HG02588 (cell line): ENCODE measurements at regions not wholly inside any gene's neighbourhood (a gene's known extent, or its start where the extent isn't known, plus 50 kb on each side); places are given as distances from the start of the nearest gene placed in this dataset.
A peak's percentile ranks its signal among the peaks of the same experiment; 100 is the strongest.

Experiments
- ATAC-seq: cut with Tn5 transposase; IDR thresholded peaks from one replicate; pipeline ENCODE4 v1.9.1; 2021; ENCODE audit warnings: mild to moderate bottlenecking, moderate library complexity; ENCODE audit not compliant: unreplicated experiment

GRCh38 chr1:119298687-119299303 lies 69.8 kb upstream of the HAO2 start:
- ATAC-seq: no peak

GRCh38 chr1:119302011-119302410 lies 66.6 kb upstream of the HAO2 start:
- ATAC-seq: no peak

GRCh38 chr1:119308130-119308700 lies 60.4 kb upstream of the HAO2 start:
- ATAC-seq: no peak

GRCh38 chr1:119308806-119309205 lies 59.8 kb upstream of the HAO2 start:
- ATAC-seq: no peak

GRCh38 chr1:119310301-119310700 lies 58.3 kb upstream of the HAO2 start:
- no peak for ATAC-seq

- no peak for ATAC-seq
Observed at GRCh38 chr1:119312500-119312899, 56.1 kb upstream of the HAO2 start.

GRCh38 chr1:119314001-119314796 lies 54.4 kb upstream of the HAO2 start:
- no peak for ATAC-seq

GRCh38 chr1:119316870-119317416 lies 51.6 kb upstream of the HAO2 start:
- ATAC-seq: no peak

- peak; percentile 78 for ATAC-seq
Observed at GRCh38 chr1:119318466-119319309, 49.9 kb upstream of the HAO2 start.
